GM19395 (cell line): ENCODE measurements at regions not wholly inside any gene's neighbourhood (a gene's known extent, or its start where the extent isn't known, plus 50 kb on each side); places are given as distances from the start of the nearest gene placed in this dataset.

ENCODE experiments used
- ATAC-seq: cut with Tn5 transposase; IDR thresholded peaks from one replicate; pipeline ENCODE4 v1.9.1; 2021; ENCODE audit warnings: mild to moderate bottlenecking, moderate library complexity; ENCODE audit not compliant: unreplicated experiment

DNA sequence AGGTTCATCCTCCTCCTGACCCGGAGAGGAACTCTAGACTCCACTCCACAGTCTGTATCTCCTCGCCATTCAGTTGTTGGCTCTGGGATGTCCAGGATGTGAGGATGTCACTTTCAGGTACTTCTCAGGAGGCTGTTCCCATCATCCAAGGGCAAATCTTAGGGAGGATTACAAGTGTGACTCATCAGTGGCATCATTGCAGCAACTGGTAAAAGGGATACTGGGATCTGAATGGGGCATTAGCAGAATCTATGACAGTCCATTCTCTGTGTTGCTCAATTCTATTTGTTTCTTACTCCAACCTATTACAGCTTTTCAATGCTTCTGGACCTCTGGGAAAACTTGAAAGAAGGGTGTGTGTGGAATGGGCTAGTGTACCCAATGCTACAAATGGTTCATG, 81.5 kb upstream of the FN1 start:
- ATAC-seq = no peak

DNA sequence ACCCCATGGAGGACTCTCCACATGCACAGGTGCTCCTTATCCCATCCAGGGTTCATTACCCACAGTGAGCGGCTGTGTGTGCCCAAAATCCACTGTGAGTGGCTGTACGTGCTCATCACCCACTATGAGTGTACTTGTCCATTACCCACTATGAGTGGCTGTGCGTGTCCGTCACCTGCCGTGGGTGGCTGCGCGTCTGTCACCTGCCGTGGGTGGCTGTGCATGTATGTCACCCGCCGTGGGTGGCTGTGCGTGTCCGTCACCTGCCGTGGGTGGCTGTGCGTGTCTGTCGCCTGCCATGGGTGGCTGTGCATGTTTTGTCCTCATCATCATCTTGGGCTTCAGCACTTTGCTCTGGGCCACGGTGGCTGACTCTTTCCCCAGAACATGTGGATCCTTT, 78.6 kb upstream of the FN1 start:
- ATAC-seq = no peak

DNA sequence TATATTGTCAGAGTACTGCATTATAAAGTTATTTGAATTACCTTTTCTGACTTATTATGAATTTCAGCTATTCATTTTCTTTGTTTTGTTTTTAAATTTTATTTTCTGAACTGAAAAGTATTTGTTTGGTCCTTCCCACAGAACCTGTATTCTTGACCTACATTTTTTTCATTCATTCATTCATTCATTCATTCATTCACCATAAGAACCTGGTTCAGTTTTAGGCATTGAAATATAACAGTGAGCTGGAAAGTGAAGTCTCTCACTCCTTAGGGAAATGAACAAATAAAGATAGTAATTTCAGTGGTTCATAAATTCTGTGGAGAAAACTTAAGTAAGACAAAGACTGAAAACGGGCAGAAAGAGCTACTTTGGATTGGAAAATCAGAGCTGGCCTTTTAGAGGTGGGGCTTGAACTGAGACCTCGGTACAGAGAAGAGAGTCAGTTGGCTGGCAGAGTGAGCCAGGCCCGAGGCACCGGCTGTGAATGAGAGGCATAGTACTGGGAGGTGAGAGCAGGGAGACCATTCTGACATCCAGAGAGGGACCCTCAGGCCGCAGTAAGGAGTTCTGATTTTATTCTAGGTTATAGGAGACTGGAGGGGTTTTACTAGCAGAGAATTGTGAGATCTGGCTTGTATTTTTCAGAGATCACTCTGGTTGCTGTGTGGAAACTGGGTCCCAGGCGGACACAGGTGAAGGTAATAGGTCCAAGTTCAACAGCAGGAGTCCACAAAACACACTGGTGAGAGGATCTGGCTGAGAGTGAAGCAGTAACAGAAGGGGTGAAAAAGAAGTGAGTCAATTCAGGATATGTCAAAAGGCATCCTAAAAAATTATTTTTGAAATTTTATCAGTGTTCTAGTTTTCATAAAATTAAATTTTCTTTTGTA, 75.8 kb upstream of the FN1 start:
- ATAC-seq = no peak

DNA sequence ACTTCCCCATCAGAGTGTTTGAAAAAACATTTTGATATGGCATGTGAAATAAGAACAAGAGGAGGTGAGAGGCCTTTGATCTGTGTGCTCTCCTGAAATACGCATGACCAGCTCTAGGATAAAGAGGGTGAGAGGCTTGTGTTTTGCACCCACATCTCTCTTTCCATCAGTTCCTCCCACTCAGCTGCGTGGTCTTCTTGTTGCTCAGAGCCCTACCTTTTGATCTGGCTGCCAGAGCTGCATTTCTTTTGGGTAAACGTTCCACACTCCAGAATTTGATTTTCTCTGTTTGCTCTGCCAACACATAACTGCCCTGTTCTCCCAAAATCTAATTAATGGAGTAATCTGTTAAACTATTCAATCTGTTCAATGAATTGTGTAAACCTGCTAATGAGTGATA, 72.0 kb upstream of the FN1 start:
- no peak for ATAC-seq

DNA sequence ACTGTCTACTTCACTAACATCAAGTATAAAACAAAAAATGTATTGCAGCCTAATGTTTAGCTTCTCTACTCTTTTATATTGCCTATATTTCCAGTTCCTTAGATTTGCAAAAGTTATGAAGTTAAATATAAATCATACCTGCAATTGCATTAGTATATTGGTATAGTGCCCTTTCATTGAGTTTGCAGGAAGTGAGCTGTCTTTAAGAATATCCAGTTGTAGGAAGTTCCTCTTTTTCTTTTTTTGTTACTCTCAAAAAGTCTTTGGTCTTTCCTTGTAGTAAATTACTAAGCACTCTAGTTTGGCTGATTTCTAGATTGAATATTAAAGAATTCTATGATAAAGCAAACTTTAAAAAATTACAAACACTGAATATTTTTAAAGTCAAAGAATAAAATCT, 71.3 kb upstream of the FN1 start:
- no peak for ATAC-seq

DNA sequence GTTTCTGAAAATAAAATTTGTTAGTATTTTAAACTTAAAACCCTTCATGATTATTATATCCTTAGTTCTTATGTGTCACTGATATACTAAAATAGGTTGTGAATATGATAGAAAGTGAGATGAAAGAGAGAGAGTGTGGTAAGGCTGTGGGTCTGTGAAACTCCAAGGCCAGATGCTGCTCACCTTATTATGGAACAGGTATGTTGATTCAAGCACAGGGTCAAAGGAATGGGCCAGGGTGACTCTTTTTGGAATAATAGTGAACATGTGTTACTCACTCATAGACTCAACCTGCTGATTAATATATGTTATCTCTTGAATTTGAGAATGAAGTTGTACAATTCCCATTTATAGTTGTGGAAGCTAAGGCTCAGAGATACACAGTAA, 70.7 kb upstream of the FN1 start:
- ATAC-seq = no peak

DNA sequence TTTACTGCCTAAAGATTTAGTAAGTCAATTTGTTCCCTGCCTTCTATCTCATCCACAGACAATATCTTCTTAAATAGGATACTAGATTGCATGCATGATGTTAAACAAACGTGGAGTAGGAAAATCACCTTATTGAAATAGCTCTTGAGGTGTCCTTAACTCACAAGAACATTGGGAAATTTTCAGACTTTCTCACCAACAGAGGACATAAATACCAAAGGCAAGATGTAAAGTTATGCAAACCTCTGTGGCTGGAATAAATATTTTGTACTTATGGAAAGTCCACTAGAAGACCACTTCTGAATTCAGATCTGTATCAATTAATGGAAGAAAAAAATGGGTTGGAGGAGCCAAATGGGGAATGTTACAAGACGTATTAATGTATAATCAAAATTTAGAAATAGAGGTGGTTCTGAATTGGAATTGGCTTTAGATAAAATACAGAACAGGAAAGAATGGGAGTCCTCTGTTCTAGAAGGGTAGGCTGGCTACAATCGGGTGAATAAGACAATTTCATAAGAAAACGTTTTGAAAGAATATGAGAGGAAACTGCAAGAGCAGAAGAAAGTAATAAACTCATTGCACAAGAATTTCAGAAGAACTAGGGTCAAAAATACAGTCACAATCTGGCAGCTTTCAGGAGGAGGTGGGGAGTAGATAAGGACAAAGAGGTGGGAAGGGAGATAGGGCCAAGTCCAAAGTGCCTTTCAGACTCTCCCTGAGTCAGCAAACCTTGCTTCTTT, 69.3 kb upstream of the FN1 start:
- ATAC-seq = no peak

DNA sequence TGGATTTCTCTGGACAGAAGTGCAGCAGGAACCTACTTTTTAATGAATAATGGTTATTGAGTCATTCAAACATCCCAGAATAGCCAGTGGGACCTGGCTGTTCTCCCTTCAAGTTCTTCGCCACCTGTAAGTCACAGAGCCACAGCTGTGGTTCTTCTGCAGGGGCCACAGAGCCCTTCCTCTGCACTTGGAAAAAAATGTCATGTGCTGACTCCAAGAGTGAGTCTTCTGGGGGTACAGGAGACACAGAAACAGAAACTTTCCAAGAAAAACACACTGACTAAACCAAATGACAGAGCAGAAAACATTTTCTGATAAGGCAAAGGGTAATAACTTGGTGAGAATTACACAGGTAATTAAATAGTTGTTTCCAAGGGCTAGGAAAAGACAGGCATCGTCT, 68.7 kb upstream of the FN1 start:
- ATAC-seq = no peak

DNA sequence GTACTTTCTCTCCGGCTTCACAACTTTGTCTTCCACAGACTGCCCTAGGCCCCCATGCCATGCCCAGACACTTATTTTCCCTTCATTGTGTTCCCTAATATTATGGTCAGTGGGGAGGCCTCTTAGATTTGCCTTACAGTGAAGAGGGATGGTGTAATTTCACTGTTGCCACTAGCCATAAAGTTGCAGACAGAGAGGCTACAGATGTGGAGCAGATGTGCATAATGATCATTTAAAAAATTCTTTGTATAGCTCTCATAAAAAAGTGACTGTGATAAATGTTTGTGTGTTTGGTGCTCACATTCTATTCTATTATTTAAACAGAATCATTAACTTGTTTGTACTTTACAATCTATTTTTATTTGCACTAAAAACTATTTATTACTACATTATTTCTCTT, 67.5 kb upstream of the FN1 start:
- ATAC-seq = no peak

DNA sequence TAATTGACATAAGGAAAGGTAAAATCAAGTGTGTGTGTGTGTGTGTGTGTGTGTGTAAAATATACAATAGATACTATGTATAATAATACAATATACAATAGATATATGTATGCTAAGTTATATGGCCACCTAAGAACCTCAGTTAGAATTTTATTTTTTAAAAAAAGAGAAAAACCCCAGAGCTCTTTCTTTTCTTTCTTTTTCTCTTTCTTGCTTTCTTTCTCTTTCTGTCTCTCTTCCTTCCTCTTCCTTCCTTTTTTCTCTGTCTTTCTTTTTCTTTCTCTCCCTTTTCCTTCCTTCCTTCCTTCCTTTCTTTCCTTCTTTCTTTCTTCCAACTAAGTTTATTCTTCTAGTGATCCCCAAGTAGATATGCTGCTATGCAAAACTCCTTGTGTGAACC, 64.6 kb upstream of the FN1 start:
- ATAC-seq = no peak

DNA sequence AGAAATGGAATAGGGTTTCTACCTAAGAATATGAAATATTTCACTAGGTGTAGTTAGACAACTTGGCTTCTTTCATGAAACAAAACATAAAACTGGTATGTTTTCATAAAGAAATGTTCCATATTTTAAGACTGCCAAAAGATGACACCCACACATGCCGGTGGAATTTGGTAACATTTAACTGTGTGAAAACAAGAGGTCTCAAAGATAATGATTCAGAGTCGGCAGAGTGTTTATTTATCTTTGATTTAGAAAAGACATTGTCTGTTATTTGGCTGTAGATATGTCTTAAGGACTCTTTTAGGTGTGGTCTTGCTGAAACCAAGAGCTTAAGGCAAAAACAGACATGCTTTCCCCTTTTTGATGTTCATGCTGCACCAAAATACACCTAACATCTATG, 63.5 kb upstream of the FN1 start:
- no peak for ATAC-seq

DNA sequence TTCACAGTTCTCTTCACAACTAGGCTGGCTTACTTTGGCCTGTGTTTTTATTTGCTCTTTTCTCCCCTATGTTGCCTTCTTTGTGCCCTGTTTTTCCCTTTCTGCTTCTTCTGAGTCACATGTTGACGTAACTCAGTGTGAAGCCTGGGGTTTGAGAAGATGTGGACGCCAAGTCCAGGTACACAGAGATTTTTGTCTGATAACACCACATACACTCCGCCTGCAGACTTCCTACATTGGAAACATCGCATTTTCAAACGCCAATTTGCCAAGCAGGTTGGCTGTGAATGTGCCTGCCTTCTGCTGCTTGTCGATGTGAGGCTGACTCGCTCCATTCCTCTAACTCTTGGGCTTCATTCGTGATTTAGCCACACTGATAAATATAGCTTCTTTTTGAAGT, 62.6 kb upstream of the FN1 start:
- no peak for ATAC-seq

DNA sequence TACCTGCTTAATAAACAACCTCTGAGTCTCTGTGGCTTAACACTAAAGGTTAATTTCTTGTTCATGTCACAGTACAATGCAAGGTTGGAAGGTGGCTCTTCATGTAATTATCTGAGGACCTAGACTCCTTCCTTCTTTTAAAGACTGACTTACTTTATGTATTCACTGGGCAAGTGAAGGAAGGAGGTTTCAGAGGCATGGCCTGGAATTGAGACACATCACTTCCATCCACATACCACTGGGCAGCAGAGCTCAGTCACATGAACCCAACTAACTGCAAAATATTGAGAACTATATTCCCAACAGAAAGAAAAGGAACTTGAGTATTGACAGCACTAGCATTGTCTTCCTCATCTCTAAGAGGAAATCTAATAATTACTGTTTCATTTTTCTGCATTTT, 57.5 kb upstream of the FN1 start:
- ATAC-seq = no peak

DNA sequence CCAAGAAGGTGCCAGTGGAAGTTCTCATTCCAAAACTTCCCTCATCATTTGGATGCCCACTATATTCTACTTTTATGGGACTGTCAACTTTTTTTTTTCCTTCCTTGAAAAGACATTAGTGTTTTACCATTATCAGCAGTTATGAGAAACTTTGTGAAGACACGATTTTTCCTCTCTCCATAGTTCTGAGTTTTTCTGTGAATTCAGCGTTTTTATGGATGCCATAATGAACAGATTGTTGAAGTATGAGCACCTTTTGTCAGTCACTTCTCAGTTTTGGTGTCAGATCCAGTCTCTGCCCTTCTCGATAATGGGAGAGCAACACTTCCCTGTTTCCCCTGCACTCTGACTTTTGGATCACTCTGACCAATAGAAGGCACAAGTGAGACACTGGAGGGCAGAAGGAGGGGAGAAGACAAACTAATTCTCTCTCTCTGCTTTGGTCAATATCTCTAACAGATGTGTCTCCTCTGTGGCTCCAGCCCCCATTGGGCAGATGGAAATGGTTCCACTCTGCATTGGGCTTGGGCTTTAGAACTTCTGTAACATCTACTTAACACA, 53.5 kb upstream of the FN1 start:
- ATAC-seq = no peak

DNA sequence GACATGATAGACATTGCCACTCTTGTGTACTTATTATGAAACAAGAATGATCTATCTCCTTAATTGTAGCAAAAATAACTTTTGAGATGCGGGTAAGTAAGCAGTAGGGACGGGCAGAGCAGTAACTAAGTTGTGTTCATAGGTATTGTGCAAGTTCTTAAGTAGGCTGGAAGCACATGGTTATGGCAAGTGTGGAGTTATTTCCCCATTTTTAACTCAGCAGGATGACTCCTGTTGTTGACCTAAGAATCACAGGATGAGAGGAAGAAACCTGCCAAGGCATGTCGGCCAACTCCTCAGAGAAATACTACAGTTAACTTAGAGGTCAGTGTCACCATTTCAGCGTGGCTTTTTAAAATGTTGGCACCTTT, 51.1 kb upstream of the FN1 start:
- no peak for ATAC-seq

DNA sequence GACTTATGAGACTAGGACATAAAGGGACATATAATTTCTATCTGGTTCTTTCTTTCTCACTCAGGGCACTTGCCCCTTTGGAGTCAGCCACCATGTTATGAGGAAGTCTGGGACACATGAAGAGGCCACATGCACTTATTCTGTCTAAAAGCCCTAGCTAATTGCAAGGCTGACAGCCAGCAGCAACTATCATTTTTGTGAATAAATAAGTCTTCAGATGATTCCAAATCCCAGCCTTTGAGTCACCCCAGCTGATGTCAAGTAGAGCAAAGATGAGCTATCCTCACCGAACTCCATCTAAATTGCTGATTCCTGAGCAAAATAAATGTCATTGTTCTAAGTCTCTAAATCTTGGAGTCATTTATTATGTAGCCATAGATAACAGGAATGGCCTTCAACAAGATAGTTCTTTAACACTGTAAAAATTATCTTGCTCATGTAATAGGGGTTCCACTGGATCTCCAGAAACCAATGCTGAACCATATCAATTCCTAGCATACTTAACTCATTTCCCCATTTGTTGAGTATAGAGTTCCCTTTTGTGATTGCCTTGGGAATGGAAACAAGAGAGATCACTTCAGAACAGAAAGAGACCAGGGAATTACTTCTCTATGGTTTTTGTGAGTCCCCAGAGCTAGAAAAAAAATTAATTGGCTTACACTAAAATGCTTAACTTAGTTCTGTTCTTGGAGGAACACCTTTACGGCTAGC, 50.6 kb upstream of the FN1 start:
- ATAC-seq = no peak
